Suprapubic skin (tissue), 4 donors: ENCODE measurements at regions not wholly inside any gene's neighbourhood (a gene's known extent, or its start where the extent isn't known, plus 50 kb on each side); places are given as distances from the start of the nearest gene placed in this dataset.

ENCODE experiments used
- DNase-seq, 2 donors: peaks; one replicate each; pipeline ENCODE4 v3.0.0-alpha.2; 2019; ENCODE audit warnings: low spot score in 2 of 2
- H3K27ac ChIP-seq: fragments of 200-600 bp; sonication (generic); one replicate; pipeline ENCODE4 v1.5.1; 2019
- H3K27me3 ChIP-seq: fragments of 200-600 bp; sonication (generic); one replicate; pipeline ENCODE4 v1.5.1; 2019
- H3K36me3 ChIP-seq: fragments of 200-600 bp; sonication (generic); one replicate; pipeline ENCODE4 v1.5.1; 2019
- H3K4me1 ChIP-seq: fragments of 200-600 bp; sonication (generic); one replicate; pipeline ENCODE4 v1.5.1; 2019
- H3K4me3 ChIP-seq: fragments of 200-600 bp; sonication (generic); one replicate; pipeline ENCODE4 v1.5.1; 2019; ENCODE audit warnings: mild to moderate bottlenecking
- H3K9me3 ChIP-seq: fragments of 200-600 bp; sonication (generic); one replicate; pipeline ENCODE4 v1.5.1; 2019
- EP300 ChIP-seq: sonication (generic); formaldehyde crosslinking; IDR thresholded peaks from one replicate; pipeline ENCODE4 v1.6.1; 2017; ENCODE audit warnings: antibody characterized with exemption
- POLR2A ChIP-seq, 2 donors: fragments of 450-650 bp; IDR thresholded peaks; one replicate each; pipeline ENCODE4 v1.6.1; 2017; ENCODE audit warnings: antibody characterized with exemption in 2 of 2, mild to moderate bottlenecking in 2 of 2, moderate library complexity in 2 of 2
- POLR2AphosphoS5 ChIP-seq, 3 donors: sonication (generic); formaldehyde crosslinking; IDR thresholded peaks; one replicate each; pipeline ENCODE4 v1.6.1; 2017; ENCODE audit warnings: antibody characterized with exemption in 3 of 3
- WGBS: methylation state at CpG from one replicate; pipeline ENCODE4 v1.1.5; 2018; 5-methylcytosine and 5-hydroxymethylcytosine counted together
- TF ChIP-seq, protein P1 (sequence below), 2 donors: fragments of 200-600 bp in 1 of 2; fragments of 450-650 bp in 1 of 2; sonication (generic) in 1 of 2; IDR thresholded peaks; one replicate each; pipeline ENCODE4 v1.5.1; 2016 to 2019; ENCODE audit warnings: antibody characterized with exemption in 2 of 2, mild to moderate bottlenecking in 1 of 2, moderate library complexity in 1 of 2

DNA sequence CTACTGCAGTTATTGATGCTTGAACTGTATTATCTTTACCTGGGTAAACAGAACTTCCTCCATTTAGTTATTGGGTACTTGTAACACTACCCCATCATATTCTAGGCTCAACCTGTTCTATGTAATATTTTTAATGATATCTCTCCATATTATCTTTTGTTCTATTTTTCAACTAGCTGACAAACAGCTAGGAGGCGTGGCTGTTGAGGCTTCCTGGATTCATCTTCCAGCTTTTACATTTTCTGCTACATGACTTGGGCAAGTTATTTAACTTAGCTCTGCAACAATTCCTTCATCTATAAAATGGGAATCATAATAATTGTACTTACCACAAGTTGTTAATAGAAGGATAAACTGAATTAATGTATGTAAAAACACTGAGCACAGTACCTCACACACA is 349.3 kb downstream of the PTTG2 start:
- WGBS, result 67% methylated on average over 1 of the region's 1 CpG
- Histone ChIP-seq H3K27ac (no peak overlapping the region), H3K36me3 (no peaks in the 10 kb centered on the region), H3K4me3 (no peak overlapping the region), H3K27me3 (no peaks in the 10 kb centered on the region), H3K4me1 (peaks cover 16% of the 10 kb centered on the region), H3K9me3 (no peaks in the 10 kb centered on the region)
- no peak for DNase-seq
- TF ChIP-seq EP300, result no peak
- no peak for TF ChIP-seq POLR2A (IDR thresholded peaks at IDR 0.05)
- TF ChIP-seq POLR2AphosphoS5 (IDR thresholded peaks at IDR 0.05), result no peak
- TF ChIP-seq, protein P1, sequence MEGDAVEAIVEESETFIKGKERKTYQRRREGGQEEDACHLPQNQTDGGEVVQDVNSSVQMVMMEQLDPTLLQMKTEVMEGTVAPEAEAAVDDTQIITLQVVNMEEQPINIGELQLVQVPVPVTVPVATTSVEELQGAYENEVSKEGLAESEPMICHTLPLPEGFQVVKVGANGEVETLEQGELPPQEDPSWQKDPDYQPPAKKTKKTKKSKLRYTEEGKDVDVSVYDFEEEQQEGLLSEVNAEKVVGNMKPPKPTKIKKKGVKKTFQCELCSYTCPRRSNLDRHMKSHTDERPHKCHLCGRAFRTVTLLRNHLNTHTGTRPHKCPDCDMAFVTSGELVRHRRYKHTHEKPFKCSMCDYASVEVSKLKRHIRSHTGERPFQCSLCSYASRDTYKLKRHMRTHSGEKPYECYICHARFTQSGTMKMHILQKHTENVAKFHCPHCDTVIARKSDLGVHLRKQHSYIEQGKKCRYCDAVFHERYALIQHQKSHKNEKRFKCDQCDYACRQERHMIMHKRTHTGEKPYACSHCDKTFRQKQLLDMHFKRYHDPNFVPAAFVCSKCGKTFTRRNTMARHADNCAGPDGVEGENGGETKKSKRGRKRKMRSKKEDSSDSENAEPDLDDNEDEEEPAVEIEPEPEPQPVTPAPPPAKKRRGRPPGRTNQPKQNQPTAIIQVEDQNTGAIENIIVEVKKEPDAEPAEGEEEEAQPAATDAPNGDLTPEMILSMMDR (IDR thresholded peaks at IDR 0.05), result no peak

GRCh38 chr4:38310446-38311043 is 350.3 kb downstream of the PTTG2 start:
- H3K4me1 ChIP-seq, result peaks cover 23% of the 10 kb centered on the region
- H3K27ac ChIP-seq, result no peak overlapping the region
- no peaks in the 10 kb centered on the region for H3K36me3 ChIP-seq
- no peak for DNase-seq
- WGBS, result 66% methylated on average over 4 of the region's 4 CpGs
- H3K27me3 ChIP-seq, result no peaks in the 10 kb centered on the region
- TF ChIP-seq, protein P1 (IDR thresholded peaks at IDR 0.05), result no peak
- TF ChIP-seq POLR2AphosphoS5 (IDR thresholded peaks at IDR 0.05) (no peak), POLR2A (IDR thresholded peaks at IDR 0.05) (no peak), EP300 (no peak)
- H3K4me3 ChIP-seq, result no peak overlapping the region
- no peaks in the 10 kb centered on the region for H3K9me3 ChIP-seq

- Histone ChIP-seq H3K27ac (peak overlapping the region; percentile 43), H3K36me3 (no peaks in the 10 kb centered on the region), H3K9me3 (no peaks in the 10 kb centered on the region), H3K4me3 (no peak overlapping the region), H3K27me3 (no peaks in the 10 kb centered on the region), H3K4me1 (peaks cover 23% of the 10 kb centered on the region)
- DNase-seq, result no peak
- TF ChIP-seq POLR2A (IDR thresholded peaks at IDR 0.05) (no peak), POLR2AphosphoS5 (IDR thresholded peaks at IDR 0.05) (no peak), EP300 (no peak)
- TF ChIP-seq, protein P1 (IDR thresholded peaks at IDR 0.05), result no peak
- 75% methylated on average over 8 of the region's 8 CpGs for WGBS
These were observed 351.4 kb downstream of the PTTG2 start for GRCh38 chr4:38311495-38312126.

GRCh38 chr4:38313175-38313574 is 350.8 kb upstream of the KLF3 start:
- no peaks in the 10 kb centered on the region for H3K27me3 ChIP-seq
- H3K4me1 ChIP-seq, result peaks cover 25% of the 10 kb centered on the region
- no peak overlapping the region for H3K4me3 ChIP-seq
- peak overlapping the region; percentile 82 for H3K27ac ChIP-seq
- no peaks in the 10 kb centered on the region for H3K9me3 ChIP-seq
- 55% methylated on average over 5 of the region's 5 CpGs for WGBS
- H3K36me3 ChIP-seq, result no peaks in the 10 kb centered on the region
- DNase-seq, result no peak
- TF ChIP-seq EP300 (no peak), POLR2AphosphoS5 (IDR thresholded peaks at IDR 0.05) (no peak), POLR2A (IDR thresholded peaks at IDR 0.05) (no peak)
- TF ChIP-seq, protein P1 (IDR thresholded peaks at IDR 0.05), result no peak

DNA sequence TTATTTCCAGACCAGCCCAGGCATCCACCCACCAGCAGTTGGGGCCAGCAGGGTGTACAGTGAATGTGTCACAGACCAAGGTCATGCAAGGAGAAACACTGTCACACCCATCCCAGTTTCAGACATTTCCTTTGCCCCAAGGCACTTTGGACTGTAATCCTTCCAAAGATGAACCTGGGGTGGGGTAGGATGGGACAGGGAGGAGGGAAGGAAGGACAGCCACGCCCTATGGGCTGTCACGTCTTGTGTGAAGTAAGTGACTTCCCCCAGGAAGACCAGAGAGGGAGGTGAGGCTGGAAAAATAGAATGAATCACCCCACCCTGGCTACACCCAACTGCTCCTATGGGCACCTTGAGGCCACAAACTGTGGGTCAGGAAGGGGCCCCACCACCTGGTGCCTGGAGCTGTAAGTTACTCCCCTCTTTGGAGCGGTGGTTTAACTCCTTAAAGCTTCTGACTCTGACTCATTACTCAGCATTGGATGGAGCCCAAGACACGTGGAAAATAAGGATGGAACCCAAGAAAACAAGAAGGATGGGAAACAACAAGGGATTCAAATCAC is 349.9 kb upstream of the KLF3 start:
- DNase-seq, result no peak
- Histone ChIP-seq H3K4me3 (no peak overlapping the region), H3K4me1 (peaks cover 32% of the 10 kb centered on the region), H3K36me3 (no peaks in the 10 kb centered on the region), H3K27me3 (no peaks in the 10 kb centered on the region), H3K27ac (peak overlapping the region; percentile 82), H3K9me3 (no peaks in the 10 kb centered on the region)
- WGBS, result 39% methylated on average over 4 of the region's 4 CpGs
- TF ChIP-seq EP300, result no peak
- TF ChIP-seq, protein P1 (IDR thresholded peaks at IDR 0.05), result no peak
- TF ChIP-seq POLR2AphosphoS5 (IDR thresholded peaks at IDR 0.05), result peak in 1 of 3 donors; percentile 56
- no peak for TF ChIP-seq POLR2A (IDR thresholded peaks at IDR 0.05)
